AG04450 (cell line): ENCODE measurements at regions not wholly inside any gene's neighbourhood (a gene's known extent, or its start where the extent isn't known, plus 50 kb on each side); places are given as distances from the start of the nearest gene placed in this dataset.

Experiments used
- CTCF ChIA-PET: fragments of 300-600, 350-600 bp; formaldehyde crosslinking; extraction: SDS; loops from one replicate; lab custom pipeline; 2022; ENCODE audit warnings: antibody characterized with exemption, inconsistent platforms; lab: Charles Lee
- POLR2A ChIA-PET: fragments of 350-600 bp; formaldehyde crosslinking; extraction: SDS; loops from one replicate; lab custom pipeline; 2021; ENCODE audit warnings: antibody characterized with exemption, inconsistent platforms; lab: Yijun Ruan, JAX
- DNase-seq: peaks from one replicate; pipeline ENCODE4 v3.0.0-alpha.2; 2011; ENCODE audit warnings: low read depth, low spot score
- H3K27ac ChIP-seq: one replicate; pipeline ENCODE4 v1.5.1; 2012; ENCODE audit warnings: low read depth, low read length, control low read depth
- H3K27me3 ChIP-seq: one replicate; pipeline ENCODE4 v1.6.0; 2012; ENCODE audit warnings: low read length; ENCODE audit not compliant: control insufficient read depth, insufficient read depth
- H3K4me3 ChIP-seq: 2 replicates; pipeline ENCODE4 v1.5.1; 2011; ENCODE audit warnings: mild to moderate bottlenecking, low read depth, low read length, control low read depth
- H3K9me3 ChIP-seq: 2 replicates; pipeline ENCODE4 v1.5.1; 2012; ENCODE audit warnings: low read length; ENCODE audit not compliant: control insufficient read depth, insufficient read depth
- TF ChIP-seq, protein P1 (sequence below): IDR thresholded peaks from 2 replicates; pipeline ENCODE4 v1.5.1; 2011; ENCODE audit warnings: low read depth, low read length, control low read depth, inconsistent platforms

DNA sequence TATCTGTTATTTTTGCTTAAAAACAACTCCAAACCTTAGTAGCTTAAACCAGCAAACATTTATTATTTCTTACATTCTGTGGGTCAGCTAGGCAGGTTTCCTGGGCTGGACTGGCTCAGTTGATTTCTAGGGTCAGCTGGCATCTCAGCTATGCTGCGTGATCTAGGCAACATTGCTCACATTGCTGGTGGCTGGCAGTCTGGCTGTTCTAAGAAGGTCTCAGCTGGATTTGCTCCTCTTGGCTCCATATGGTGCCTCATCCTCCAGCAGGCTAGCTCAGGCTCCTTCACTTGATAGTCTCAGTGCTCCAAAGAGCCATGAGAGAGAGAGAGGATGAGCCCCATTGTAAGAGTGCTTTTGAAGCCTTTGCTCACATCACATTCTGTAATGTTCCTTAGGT, 470.6 kb upstream of the CDH5 start:
- Histone ChIP-seq H3K4me3 (no peak overlapping the region), H3K27ac (no peak overlapping the region), H3K9me3 (no peaks in the 10 kb centered on the region), H3K27me3 (peaks cover 7% of the 10 kb centered on the region)
- DNase-seq = no peak
- TF ChIP-seq, protein P1, sequence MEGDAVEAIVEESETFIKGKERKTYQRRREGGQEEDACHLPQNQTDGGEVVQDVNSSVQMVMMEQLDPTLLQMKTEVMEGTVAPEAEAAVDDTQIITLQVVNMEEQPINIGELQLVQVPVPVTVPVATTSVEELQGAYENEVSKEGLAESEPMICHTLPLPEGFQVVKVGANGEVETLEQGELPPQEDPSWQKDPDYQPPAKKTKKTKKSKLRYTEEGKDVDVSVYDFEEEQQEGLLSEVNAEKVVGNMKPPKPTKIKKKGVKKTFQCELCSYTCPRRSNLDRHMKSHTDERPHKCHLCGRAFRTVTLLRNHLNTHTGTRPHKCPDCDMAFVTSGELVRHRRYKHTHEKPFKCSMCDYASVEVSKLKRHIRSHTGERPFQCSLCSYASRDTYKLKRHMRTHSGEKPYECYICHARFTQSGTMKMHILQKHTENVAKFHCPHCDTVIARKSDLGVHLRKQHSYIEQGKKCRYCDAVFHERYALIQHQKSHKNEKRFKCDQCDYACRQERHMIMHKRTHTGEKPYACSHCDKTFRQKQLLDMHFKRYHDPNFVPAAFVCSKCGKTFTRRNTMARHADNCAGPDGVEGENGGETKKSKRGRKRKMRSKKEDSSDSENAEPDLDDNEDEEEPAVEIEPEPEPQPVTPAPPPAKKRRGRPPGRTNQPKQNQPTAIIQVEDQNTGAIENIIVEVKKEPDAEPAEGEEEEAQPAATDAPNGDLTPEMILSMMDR = no peak
- POLR2A ChIA-PET = no interaction called here
- CTCF ChIA-PET = no interaction called here

DNA sequence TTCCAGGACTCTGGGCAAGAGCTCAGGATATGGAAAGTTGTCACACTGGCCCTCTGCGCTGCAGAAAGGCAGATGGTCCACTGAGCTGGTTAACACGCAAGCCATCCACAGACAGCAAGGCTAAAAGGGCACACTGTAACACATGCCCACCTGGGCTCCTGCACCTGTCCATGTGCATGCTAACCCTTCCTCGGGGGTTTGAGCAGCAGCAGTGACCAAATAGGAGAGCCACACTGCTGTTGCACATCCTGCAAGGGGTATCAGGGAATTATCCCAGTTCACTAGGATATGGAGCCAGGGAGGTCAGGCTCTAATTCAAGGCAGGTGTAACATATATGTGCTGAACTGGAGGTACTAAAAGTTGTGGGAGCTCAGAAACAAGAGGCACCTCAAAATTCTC, 471.0 kb upstream of the CDH5 start:
- CTCF ChIA-PET = no interaction called here
- DNase-seq = no peak
- H3K4me3 ChIP-seq = no peak overlapping the region
- H3K27ac ChIP-seq = no peak overlapping the region
- POLR2A ChIA-PET = no interaction called here
- H3K9me3 ChIP-seq = no peaks in the 10 kb centered on the region
- TF ChIP-seq, protein P1 = no peak
- peaks cover 4% of the 10 kb centered on the region for H3K27me3 ChIP-seq

DNA sequence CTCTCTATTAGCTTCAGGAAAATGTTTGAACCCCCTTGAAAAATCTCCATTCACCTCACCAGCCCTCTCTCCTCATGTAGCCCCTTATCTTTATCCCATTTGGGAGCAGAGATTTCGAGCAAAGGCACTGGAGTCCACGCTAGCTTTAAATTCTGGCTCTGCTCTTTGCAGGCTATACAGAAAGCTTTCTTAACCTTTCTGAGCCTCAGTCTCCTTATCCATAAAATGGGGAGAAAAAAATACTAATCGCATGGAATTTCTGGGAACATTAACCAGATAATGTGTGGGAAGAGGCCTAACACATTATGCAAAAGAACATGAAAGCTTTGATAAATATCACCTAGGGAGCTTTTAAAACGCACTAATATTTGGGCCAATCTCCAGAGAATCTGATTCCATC, 476.3 kb upstream of the CDH5 start:
- TF ChIP-seq, protein P1 = no peak
- Histone ChIP-seq H3K27me3 (peaks cover 9% of the 10 kb centered on the region), H3K27ac (no peak overlapping the region), H3K9me3 (no peaks in the 10 kb centered on the region), H3K4me3 (no peak overlapping the region)
- CTCF ChIA-PET = no interaction called here
- no peak for DNase-seq
- POLR2A ChIA-PET = no interaction called here

DNA sequence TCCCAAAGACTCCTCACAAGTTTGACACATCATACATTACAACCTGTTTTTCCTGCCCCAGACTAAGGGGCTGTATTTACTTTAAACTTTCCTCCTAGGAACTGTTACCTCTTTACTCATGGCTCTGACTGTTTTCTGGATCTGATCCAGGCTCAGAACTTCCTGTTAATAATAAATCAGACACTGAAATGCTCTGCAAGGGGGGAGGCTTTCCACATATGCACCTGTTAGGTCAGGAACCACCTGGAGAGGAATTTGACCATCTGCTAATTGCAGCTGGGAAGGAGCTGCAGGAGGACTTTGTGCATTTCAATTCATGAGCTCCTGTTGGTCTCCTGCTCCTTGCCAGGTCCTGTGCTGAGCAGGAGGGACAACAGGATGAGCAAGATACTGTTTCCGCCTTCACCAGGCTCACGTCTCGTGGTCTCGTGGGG, 476.9 kb upstream of the CDH5 start:
- no peak for DNase-seq
- ChIA-PET CTCF (no interaction called here), POLR2A (no interaction called here)

DNA sequence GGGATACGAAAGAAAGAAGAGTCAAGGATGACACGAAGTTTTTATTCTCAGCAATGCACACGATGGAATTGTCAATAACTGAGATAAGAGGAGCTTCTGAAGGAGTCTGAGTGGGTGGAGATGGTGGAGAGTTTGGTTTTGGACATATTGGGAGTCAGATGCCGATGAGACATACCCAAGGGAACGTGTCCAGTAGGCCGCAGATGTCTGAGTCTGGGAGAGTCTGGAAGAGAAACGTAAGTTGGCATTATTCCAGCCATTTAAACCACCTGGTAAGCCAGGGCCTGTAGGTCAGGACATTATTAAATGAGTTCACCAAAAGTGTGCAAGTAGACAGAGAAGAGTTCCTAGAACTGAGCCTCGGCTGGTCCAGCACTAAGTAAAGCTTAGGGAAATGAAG, 478.3 kb upstream of the CDH5 start:
- no peak overlapping the region for H3K4me3 ChIP-seq
- peaks cover 9% of the 10 kb centered on the region for H3K27me3 ChIP-seq
- ChIA-PET POLR2A (no interaction called here), CTCF (interaction anchor here (0.6 to 0.9 kb wide), 2 partner anchors 267 to 384 kb away, joined by 3 read pairs; no protein-coding TSS in a partner anchor)
- DNase-seq = no peak
- no peak overlapping the region for H3K27ac ChIP-seq
- TF ChIP-seq, protein P1 = no peak
- H3K9me3 ChIP-seq = no peaks in the 10 kb centered on the region

More for the DNA sequence above, 476.9 kb upstream of the CDH5 start:
- no peaks in the 10 kb centered on the region for H3K9me3 ChIP-seq
- no peak overlapping the region for H3K4me3 ChIP-seq
- H3K27ac ChIP-seq = no peak overlapping the region
- TF ChIP-seq, protein P1 = no peak
- peaks cover 9% of the 10 kb centered on the region for H3K27me3 ChIP-seq
